NT2/D1 (cell line): ENCODE measurements at regions not wholly inside any gene's neighbourhood (a gene's known extent, or its start where the extent isn't known, plus 50 kb on each side); places are given as distances from the start of the nearest gene placed in this dataset.

Experiments used
- SUZ12 ChIP-seq: IDR thresholded peaks from 2 replicates; pipeline ENCODE4 v1.6.1; 2011; ENCODE audit not compliant: insufficient read length, insufficient read depth; ENCODE audit errors: extremely low read depth
- YY1 ChIP-seq: IDR thresholded peaks from 2 replicates; pipeline ENCODE4 v1.6.1; 2011; ENCODE audit not compliant: insufficient read length, insufficient read depth
- ZNF274 ChIP-seq: IDR thresholded peaks from 2 replicates; pipeline ENCODE4 v1.6.1; 2011; ENCODE audit warnings: mild to moderate bottlenecking, low read depth, low read length

- TF ChIP-seq ZNF274 (no peak), SUZ12 (no peak), YY1 (no peak)
Measured at GRCh38 chr2:158912112-158912511, 56.3 kb upstream of the TANC1 start.
